B cell (primary cell): ENCODE measurements at regions not wholly inside any gene's neighbourhood (a gene's known extent, or its start where the extent isn't known, plus 50 kb on each side); places are given as distances from the start of the nearest gene placed in this dataset.

Experiments
- ATAC-seq: fragments of 200-7000 bp; cut with Tn5 transposase; one replicate; pipeline ENCODE4 v1.10.0; 2021; ENCODE audit warnings: low read depth, mild to moderate bottlenecking, moderate number of reproducible peaks, moderate library complexity
- CTCF ChIA-PET: fragments of 350-600 bp; sonication (Branson Sonifier 250); formaldehyde crosslinking; loops from one replicate; lab custom pipeline; 2021; ENCODE audit warnings: antibody characterized with exemption, inconsistent platforms; lab: Charles Lee
- POLR2A ChIA-PET: fragments of 350-600 bp; sonication (Branson Sonifier 250); formaldehyde crosslinking; loops from one replicate; lab custom pipeline; 2021; ENCODE audit warnings: antibody characterized with exemption; lab: Charles Lee
- DNase-seq: peaks from one replicate; pipeline ENCODE4 v3.0.0; 2013
- H2AFZ ChIP-seq: 2 replicates; pipeline ENCODE4 v1.6.1; 2012; ENCODE audit warnings: mild to moderate bottlenecking, low read depth, low read length; ENCODE audit not compliant: insufficient read depth, poor library complexity, severe bottlenecking
- H3K27ac ChIP-seq, 2 donors: 1 replicate in 1 of 2; 2 replicates in 1 of 2; pipeline ENCODE4 v1.5.1; 2012 to 2013; ENCODE audit warnings: low read length in 2 of 2, mild to moderate bottlenecking in 2 of 2, moderate library complexity in 1 of 2
- H3K27me3 ChIP-seq, 4 experiments: fragments of 200-600 bp in 1 of 4; sonication (generic) in 1 of 4; replicated peaks in 1 of 4; 1 replicate in 2 of 4; 2 replicates in 2 of 4; pipeline versions ENCODE4 v1.6.1 to v1.7.0; 2013 to 2016; ENCODE audit warnings: low read length in 3 of 4, mild to moderate bottlenecking in 2 of 4, mixed read lengths in 1 of 4, moderate library complexity in 1 of 4; ENCODE audit not compliant: insufficient read depth in 4 of 4, control insufficient read depth in 3 of 4; ENCODE audit errors: control extremely low read depth in 1 of 4
- H3K36me3 ChIP-seq, 2 experiments: replicated peaks in 1 of 2; 1 replicate in 1 of 2; 2 replicates in 1 of 2; pipeline versions ENCODE4 v1.6.1 to v1.7.1; 2013; ENCODE audit warnings: low read length in 1 of 2; ENCODE audit not compliant: insufficient read depth in 2 of 2, control insufficient read depth in 1 of 2; ENCODE audit errors: control extremely low read depth in 1 of 2, extremely low read depth in 1 of 2
- H3K4me1 ChIP-seq, 2 donors: fragments of 200-600 bp in 1 of 2; sonication (generic) in 1 of 2; 1 replicate in 1 of 2; 2 replicates in 1 of 2; pipeline versions ENCODE4 v1.5.1 to v1.6.1; 2013 to 2017; ENCODE audit warnings: low read length in 2 of 2; ENCODE audit not compliant: control insufficient read depth in 2 of 2, insufficient read depth in 2 of 2
- H3K4me2 ChIP-seq: replicated peaks from 2 replicates; pipeline ENCODE3; 2012; ENCODE audit warnings: mild to moderate bottlenecking, low read depth, low read length; ENCODE audit not compliant: poor library complexity, severe bottlenecking
- H3K4me3 ChIP-seq, 5 experiments: fragments of 200-600 bp in 1 of 5; sonication (generic) in 1 of 5; 1 replicate in 3 of 5; 2 replicates in 2 of 5; pipeline versions ENCODE4 v1.5.1 to v1.7.0; 2011 to 2016; ENCODE audit warnings: low read length in 4 of 5, mild to moderate bottlenecking in 4 of 5, low read depth in 2 of 5, control low read depth in 1 of 5, moderate library complexity in 1 of 5; ENCODE audit not compliant: insufficient read depth in 1 of 5; ENCODE audit errors: control extremely low read depth in 1 of 5, extremely low read depth in 1 of 5
- H3K79me2 ChIP-seq: fragments of 200-600 bp; sonication (generic); one replicate; pipeline ENCODE4 v1.6.0; 2016; ENCODE audit warnings: low read length; ENCODE audit not compliant: control insufficient read depth, insufficient read depth
- H3K9ac ChIP-seq: fragments of 200-600 bp; sonication (generic); 2 replicates; pipeline ENCODE4 v1.6.1; 2017; ENCODE audit warnings: mild to moderate bottlenecking, low read length, moderate library complexity
- H3K9me3 ChIP-seq, 3 donors: one replicate each; pipeline versions ENCODE4 v1.6.1 to v1.7.1; 2013; ENCODE audit warnings: low read length in 2 of 3; ENCODE audit not compliant: control insufficient read depth in 2 of 3, insufficient read depth in 1 of 3; ENCODE audit errors: control extremely low read depth in 1 of 3
- H4K20me1 ChIP-seq: 2 replicates; pipeline ENCODE4 v1.6.0; 2012; ENCODE audit warnings: mild to moderate bottlenecking, low read length; ENCODE audit not compliant: insufficient read depth, control insufficient read depth, poor library complexity, severe bottlenecking
- H3K27ac Mint-ChIP-seq: one replicate; pipeline ENCODE4 v1.8.0; 2021; ENCODE audit warnings: mixed read lengths
- H3K27me3 Mint-ChIP-seq: one replicate; pipeline ENCODE4 v1.8.0; 2021; ENCODE audit warnings: mixed read lengths
- H3K4me1 Mint-ChIP-seq: one replicate; pipeline ENCODE4 v1.8.0; 2021; ENCODE audit warnings: mixed read lengths
- H3K4me3 Mint-ChIP-seq: one replicate; pipeline ENCODE4 v1.8.0; 2021; ENCODE audit warnings: mixed read lengths
- H3K9me3 Mint-ChIP-seq: one replicate; pipeline ENCODE4 v1.8.0; 2022; ENCODE audit warnings: mixed read lengths; ENCODE audit not compliant: insufficient read depth
- CTCF ChIP-seq: fragments of 200-600 bp; IDR thresholded peaks from one replicate; pipeline ENCODE4 v1.8.0; 2022; ENCODE audit warnings: antibody characterized with exemption, mild to moderate bottlenecking
- EZH2 ChIP-seq: IDR thresholded peaks from 2 replicates; pipeline ENCODE4 v1.6.1; 2012; ENCODE audit warnings: borderline replicate concordance, low read depth, mild to moderate bottlenecking, moderate library complexity, low read length; ENCODE audit not compliant: insufficient read depth, poor library complexity, severe bottlenecking
- WGBS: methylation state at CpG from one replicate; pipeline ENCODE4 v1.1.5; 2013; ENCODE audit warnings: missing lambda C conversion rate; ENCODE audit not compliant: insufficient coverage; 5-methylcytosine and 5-hydroxymethylcytosine counted together
- intact Hi-C: fragments of 100-400 bp; cut with micrococcal nuclease; formaldehyde crosslinking; loops from one replicate; pipeline ENCODE4 v1.10.0; 2022

- Mint-ChIP-seq H3K9me3 (peaks cover 3% of the 10 kb centered on the region), H3K27ac (no peak overlapping the region), H3K4me1 (no peaks in the 10 kb centered on the region), H3K4me3 (no peak overlapping the region), H3K27me3 (no peaks in the 10 kb centered on the region)
- Histone ChIP-seq H3K9me3 (peaks cover 0 to 4% (median 0%) of the 10 kb centered on the region in 3 donors), H3K9ac (no peak overlapping the region), H3K27me3 (no peaks in the 10 kb centered on the region), H3K4me3 (no peak overlapping the region), H3K27ac (no peak overlapping the region), H3K4me1 (peaks cover 0 to 1% of the 10 kb centered on the region in 2 donors), H3K79me2 (no peaks in the 10 kb centered on the region), H3K4me2 (no peak overlapping the region), H2AFZ (no peak overlapping the region), H4K20me1 (no peaks in the 10 kb centered on the region), H3K36me3 (no peaks in the 10 kb centered on the region)
- ATAC-seq (no peak), DNase-seq (no peak)
- intact Hi-C loops = no loop called here
- ChIA-PET CTCF (no interaction called here), POLR2A (no interaction called here)
- TF ChIP-seq EZH2 (no peak), CTCF (no peak)
- no CpG with 5 or more reads among the region's 2 CpGs for WGBS
Measured at GRCh38 chr4:14333616-14334015, 668.7 kb upstream of the CPEB2 start.

GRCh38 chr4:14334166-14334565 is 668.1 kb upstream of the CPEB2 start:
- Histone ChIP-seq H3K9ac (no peak overlapping the region), H4K20me1 (no peaks in the 10 kb centered on the region), H3K4me1 (peaks cover 3 to 7% of the 10 kb centered on the region in 2 donors), H2AFZ (no peak overlapping the region), H3K4me2 (no peak overlapping the region), H3K27ac (no peak overlapping the region), H3K27me3 (no peaks in the 10 kb centered on the region), H3K79me2 (no peaks in the 10 kb centered on the region), H3K36me3 (no peaks in the 10 kb centered on the region), H3K4me3 (no peak overlapping the region), H3K9me3 (peaks cover 0 to 4% (median 0%) of the 10 kb centered on the region in 3 donors)
- H3K4me1 Mint-ChIP-seq = peaks cover 5% of the 10 kb centered on the region
- H3K9me3 Mint-ChIP-seq = peaks cover 3% of the 10 kb centered on the region
- CTCF ChIA-PET = no interaction called here
- TF ChIP-seq EZH2 (no peak), CTCF (no peak)
- no peak for DNase-seq
- no peak overlapping the region for H3K27ac Mint-ChIP-seq
- intact Hi-C loops = no loop called here
- POLR2A ChIA-PET = no interaction called here
- H3K27me3 Mint-ChIP-seq = no peaks in the 10 kb centered on the region
- ATAC-seq = no peak
- no peak overlapping the region for H3K4me3 Mint-ChIP-seq
